ENCODE measurements at regions not wholly inside any gene's neighbourhood (a gene's known extent, or its start where the extent isn't known, plus 50 kb on each side); places are given as distances from the start of the nearest gene placed in this dataset.
A peak's percentile ranks its signal among the peaks of the same experiment; 100 is the strongest.

- DNase-seq, result no peak
Measured at GRCh38 chr5:68432682-68433081, 217.1 kb downstream of the PIK3R1 start.

- no peak for DNase-seq
Measured at GRCh38 chr5:68433526-68433922, 218.0 kb downstream of the PIK3R1 start.

- DNase-seq, result peak; percentile 89
Measured at GRCh38 chr5:68433923-68434879, 218.6 kb downstream of the PIK3R1 start.

- DNase-seq, result no peak
Measured at GRCh38 chr5:68435611-68436010, 220.1 kb downstream of the PIK3R1 start.

- DNase-seq, result no peak
Measured at GRCh38 chr5:68436686-68437520, 221.3 kb downstream of the PIK3R1 start.

GRCh38 chr5:68438876-68439275, 223.3 kb downstream of the PIK3R1 start:
- no peak for DNase-seq

- no peak for DNase-seq
Measured at GRCh38 chr5:68440245-68440644, 224.7 kb downstream of the PIK3R1 start.

GRCh38 chr5:68440651-68441050, 225.1 kb downstream of the PIK3R1 start:
- DNase-seq, result no peak

GRCh38 chr5:68441309-68442073, 225.9 kb downstream of the PIK3R1 start:
- no peak for DNase-seq

GRCh38 chr5:68443091-68443490, 227.5 kb downstream of the PIK3R1 start:
- DNase-seq, result no peak

GRCh38 chr5:68444048-68444447, 228.5 kb downstream of the PIK3R1 start:
- DNase-seq, result no peak

GRCh38 chr5:68444833-68445232, 229.3 kb downstream of the PIK3R1 start:
- no peak for DNase-seq

GRCh38 chr5:68445257-68446069, 229.9 kb downstream of the PIK3R1 start:
- DNase-seq, result no peak

GRCh38 chr5:68446070-68446357, 230.5 kb downstream of the PIK3R1 start:
- no peak for DNase-seq

GRCh38 chr5:68446487-68446894, 230.9 kb downstream of the PIK3R1 start:
- no peak for DNase-seq

- DNase-seq, result no peak
Measured at GRCh38 chr5:68447136-68447929, 231.8 kb downstream of the PIK3R1 start.

GRCh38 chr5:68449380-68449779, 233.8 kb downstream of the PIK3R1 start:
- DNase-seq, result no peak

GRCh38 chr5:68450245-68450852, 234.8 kb downstream of the PIK3R1 start:
- DNase-seq, result no peak

GRCh38 chr5:68452286-68452685, 236.7 kb downstream of the PIK3R1 start:
- DNase-seq, result no peak

GRCh38 chr5:68454172-68454571, 238.6 kb downstream of the PIK3R1 start:
- no peak for DNase-seq

- DNase-seq, result no peak
Measured at GRCh38 chr5:68454766-68455165, 239.2 kb downstream of the PIK3R1 start.

Measured in activated CD4-positive, CD25-positive, alpha-beta regulatory T cell treated with anti-CD3 and anti-CD28 coated beads, Interleukin-2, amount 50 U/mL, for 72 hours (primary cell).